ENCODE measurements at regions not wholly inside any gene's neighbourhood (a gene's known extent, or its start where the extent isn't known, plus 50 kb on each side); places are given as distances from the start of the nearest gene placed in this dataset.

DNA sequence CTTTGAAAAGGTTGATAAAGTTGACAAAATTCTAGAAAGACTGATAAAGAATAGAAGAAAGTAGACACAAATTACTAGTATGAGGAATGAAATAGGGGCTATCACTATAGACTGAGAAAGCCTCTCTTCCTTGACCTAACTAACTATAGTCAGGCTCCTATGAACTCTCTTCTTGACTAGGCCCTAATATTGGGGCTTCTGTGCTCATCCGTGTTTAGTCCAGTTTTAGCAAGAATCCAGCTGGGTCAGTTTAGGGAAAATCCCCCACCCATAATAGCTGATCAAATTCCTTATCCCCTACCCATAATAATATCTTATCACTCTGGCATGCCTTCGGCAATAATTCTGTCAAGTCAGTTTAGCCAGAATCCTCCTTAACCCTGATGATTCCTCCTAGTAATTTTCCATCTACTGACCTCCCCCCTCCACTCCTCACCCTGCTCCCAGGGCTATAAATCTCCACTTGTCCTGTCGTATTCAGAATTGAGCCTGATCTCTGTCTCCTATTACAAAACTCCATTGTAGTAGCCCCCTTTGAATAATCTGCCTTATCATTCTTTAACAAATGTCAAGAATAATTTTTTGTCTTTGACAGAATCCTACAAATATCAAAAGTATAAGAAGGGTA, 138.1 kb downstream of the TFAP2A start:
- TF ChIP-seq, protein P1, sequence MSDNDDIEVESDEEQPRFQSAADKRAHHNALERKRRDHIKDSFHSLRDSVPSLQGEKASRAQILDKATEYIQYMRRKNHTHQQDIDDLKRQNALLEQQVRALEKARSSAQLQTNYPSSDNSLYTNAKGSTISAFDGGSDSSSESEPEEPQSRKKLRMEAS (IDR thresholded peaks at IDR 0.05) = no peak
- TF ChIP-seq ZNF274 (IDR thresholded peaks at IDR 0.05; ENCODE audit: low read depth, low read length) = no peak
- TF ChIP-seq POLR2A (IDR thresholded peaks at IDR 0.05; ENCODE audit: borderline replicate concordance, extremely low read depth, insufficient read depth, insufficient read length) = no peak
- TF ChIP-seq, protein P2, sequence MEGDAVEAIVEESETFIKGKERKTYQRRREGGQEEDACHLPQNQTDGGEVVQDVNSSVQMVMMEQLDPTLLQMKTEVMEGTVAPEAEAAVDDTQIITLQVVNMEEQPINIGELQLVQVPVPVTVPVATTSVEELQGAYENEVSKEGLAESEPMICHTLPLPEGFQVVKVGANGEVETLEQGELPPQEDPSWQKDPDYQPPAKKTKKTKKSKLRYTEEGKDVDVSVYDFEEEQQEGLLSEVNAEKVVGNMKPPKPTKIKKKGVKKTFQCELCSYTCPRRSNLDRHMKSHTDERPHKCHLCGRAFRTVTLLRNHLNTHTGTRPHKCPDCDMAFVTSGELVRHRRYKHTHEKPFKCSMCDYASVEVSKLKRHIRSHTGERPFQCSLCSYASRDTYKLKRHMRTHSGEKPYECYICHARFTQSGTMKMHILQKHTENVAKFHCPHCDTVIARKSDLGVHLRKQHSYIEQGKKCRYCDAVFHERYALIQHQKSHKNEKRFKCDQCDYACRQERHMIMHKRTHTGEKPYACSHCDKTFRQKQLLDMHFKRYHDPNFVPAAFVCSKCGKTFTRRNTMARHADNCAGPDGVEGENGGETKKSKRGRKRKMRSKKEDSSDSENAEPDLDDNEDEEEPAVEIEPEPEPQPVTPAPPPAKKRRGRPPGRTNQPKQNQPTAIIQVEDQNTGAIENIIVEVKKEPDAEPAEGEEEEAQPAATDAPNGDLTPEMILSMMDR (IDR thresholded peaks at IDR 0.05 in 2 of 3, conservative IDR thresholded peaks at IDR 0.05 in 1 of 3; ENCODE audit: borderline replicate concordance in 1 of 3, insufficient read depth in 1 of 3, low read depth in 2 of 3, low read length in 2 of 3) = no peak
- TF ChIP-seq EZH2phosphoT487 (IDR thresholded peaks at IDR 0.05; ENCODE audit: borderline replicate concordance) = no peak
